ENCODE measurements at regions not wholly inside any gene's neighbourhood (a gene's known extent, or its start where the extent isn't known, plus 50 kb on each side); places are given as distances from the start of the nearest gene placed in this dataset.

DNA sequence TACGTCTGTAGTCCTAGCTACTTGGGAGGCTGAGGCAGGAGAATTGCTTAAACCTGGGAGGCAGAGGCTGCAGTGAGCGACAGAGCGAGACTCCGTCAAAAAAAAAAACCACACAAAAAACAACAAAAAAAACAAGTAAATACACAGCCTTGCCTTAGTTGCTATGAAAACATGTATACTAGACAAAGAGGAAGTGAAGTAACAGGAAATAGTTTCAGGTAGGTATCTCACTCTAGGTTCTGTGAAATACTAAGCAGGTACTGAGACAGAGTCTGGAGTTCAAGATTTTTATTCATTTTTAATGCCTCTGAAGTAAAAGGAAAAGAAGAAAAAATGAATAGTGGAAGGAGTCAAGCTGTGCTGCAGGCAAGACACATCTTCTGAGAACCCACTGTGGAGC, 687.9 kb upstream of the RGMB start:
- DNase-seq, result no peak

DNA sequence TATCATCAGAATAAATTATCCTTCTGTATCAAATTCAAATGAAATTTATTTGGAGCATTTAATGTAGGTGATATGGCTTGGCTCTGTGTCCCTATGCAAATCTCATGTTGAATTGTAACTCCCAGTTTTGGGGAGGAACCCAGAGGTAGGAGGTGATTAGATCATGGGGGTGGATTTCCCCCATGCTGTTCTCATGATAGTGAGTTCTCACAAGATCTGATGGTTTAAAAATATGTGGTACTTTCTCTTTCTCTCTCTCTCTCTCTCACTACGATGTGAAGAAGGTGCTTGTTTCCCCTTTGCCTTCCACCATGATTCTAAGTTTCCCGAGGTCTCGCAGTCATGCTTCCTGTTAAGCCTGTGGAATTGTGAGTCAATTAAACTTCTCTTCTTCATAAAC, 678.4 kb upstream of the RGMB start:
- no peak for DNase-seq

DNA sequence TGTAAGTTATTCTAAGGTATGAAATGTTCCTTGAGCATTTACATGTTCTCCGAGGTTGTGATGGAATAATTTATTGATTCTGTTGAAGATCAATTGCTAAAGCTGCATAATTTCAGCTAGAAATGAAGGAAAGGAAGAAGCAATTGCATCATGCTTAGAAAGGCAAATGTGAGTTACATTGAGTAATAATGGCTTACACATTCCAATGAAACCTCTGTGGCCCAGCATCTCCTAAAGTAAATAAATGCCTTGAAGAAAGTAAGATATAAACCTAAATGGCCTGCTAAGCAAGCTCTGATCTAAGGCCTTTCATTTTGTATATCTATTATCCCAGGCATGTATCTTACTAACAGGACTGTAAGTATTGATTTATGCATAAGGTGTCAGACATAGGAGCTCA, 677.3 kb upstream of the RGMB start:
- DNase-seq, result no peak

DNA sequence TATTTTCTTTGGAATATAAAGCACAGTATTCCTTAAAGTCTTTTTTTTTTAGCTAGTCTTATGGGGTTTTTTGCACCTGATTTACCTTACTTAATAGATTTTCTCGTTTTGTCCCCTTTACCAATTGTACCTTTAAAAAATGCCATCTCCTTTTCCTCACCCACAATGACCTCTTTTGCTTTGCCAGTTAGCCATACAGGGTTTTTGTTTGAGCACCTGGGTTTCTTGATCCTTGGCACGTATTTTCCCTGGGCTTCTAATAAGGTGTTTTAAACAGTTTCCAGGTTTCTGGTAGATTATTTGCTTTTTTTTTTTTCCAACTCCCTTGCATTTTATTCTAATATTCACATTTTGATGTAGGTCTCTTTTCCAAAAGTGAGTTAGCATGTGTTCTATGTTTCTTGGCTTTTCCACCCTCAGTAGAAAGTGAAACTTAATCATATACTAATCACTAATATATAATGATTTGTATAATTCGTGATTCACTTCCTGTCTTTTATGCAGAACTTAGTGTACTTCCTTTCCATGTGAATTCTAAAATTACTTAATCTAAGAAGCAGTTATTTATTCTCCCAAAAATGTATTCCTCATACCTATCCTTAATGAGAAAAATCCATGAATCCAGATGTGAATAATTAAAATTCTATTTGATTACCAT, 673.9 kb upstream of the RGMB start:
- DNase-seq, result no peak

DNA sequence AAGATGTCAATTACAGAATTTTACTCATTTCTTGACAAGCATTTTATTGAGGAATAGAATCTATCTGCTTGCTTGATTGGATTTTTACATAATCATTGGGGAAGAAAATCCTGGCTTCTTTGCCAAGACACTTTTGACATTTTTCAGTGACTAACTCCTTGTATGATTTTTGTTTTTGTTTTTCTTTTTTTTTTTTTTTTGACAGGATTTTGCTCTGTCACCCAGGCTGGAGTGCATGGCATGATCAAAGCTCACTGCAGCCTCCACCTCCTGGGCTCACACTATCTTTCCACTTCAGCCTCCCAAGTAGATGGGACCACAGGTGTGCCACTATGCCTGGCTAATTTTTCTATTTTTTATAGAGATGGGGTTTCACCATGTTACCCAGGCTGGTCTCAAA, 672.3 kb upstream of the RGMB start:
- no peak for DNase-seq

DNA sequence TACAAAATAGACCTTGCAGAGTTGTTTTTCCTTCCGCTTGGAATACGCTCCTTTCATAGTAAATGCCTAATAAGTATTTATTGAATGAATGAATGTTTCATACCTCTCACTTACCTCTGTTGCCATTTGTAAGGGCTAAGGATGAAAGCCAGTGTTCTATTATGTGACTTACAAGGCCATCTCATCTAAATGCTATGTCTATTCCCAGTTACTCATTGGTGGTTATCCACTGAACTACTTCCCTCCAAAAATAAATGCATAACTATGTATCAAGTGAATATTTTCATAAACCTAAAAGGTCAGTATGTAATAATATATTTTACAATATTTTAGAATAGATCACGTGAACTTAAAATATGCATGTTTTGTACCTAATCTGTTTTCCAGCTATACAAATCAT, 670.5 kb upstream of the RGMB start:
- DNase-seq, result no peak

DNA sequence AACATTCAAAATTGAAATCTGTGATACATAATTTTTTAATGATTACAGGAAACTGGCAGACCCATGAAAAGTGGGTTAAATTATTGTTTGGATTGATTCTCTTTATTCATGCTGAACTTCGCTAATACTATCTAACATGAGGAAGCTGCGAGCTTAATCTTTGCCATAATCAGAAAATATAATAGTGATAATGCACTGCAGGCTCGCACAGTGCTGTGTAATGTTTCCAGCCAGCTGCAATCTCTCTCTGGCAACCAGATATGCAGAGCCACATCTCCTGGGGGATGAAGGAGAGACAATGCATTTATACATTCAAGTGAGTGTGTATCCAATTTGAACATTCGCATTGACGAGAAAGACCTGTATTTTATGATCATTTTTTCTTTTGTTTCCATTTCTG, 669.7 kb upstream of the RGMB start:
- no peak for DNase-seq

DNA sequence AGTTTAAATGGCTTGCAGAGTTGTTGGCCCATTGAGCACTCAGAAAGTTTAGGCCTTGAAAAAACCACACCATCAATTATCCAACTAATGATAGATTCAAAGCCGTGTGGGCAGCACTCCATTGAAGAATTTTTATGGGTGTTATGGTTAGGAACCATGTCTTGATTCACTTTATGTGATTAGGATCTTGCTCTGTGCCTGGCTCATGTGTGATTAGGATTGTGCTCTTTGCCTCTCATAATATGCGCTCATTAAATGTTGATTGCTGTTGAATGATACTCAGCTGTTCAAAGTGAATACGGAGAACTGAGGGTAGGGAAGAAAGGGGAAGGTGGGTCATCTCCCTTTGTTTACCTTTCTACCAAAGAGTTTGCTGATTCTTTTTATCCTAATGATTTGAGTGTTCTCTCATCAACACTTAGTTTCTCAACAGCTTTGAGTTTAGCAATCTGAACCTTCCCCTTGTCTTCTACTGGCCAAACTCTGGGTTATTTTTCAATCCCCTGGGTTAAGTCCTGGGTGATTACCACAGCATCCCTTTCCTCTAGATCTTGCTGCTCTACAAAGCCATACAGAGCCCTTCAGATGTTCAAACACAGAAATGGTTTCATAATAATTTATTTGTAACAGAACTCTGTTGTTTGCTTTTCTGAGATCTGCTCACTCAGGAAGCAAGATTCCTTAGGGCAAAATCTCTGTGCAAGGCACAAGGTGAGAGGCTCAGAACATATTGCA, 668.8 kb upstream of the RGMB start:
- no peak for DNase-seq

DNA sequence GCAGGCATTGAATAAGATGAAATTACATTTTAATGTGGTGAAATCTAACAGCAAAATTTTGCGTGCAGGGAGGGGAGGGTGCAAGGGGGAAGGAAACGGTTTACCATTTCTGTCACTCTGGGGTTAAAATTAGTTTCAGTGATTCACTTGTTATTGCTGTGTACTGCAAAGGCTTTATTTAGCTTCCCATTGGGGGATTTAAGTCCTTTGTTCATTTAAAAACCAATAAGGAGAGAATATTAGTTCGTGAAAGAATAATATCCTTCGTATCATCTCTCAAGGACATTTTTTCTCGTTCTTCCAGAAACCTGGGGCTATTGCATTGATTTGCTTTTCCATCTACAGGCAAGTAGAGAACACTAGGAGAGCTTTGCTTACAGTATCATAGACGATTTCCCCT, 667.8 kb upstream of the RGMB start:
- DNase-seq, result no peak

DNA sequence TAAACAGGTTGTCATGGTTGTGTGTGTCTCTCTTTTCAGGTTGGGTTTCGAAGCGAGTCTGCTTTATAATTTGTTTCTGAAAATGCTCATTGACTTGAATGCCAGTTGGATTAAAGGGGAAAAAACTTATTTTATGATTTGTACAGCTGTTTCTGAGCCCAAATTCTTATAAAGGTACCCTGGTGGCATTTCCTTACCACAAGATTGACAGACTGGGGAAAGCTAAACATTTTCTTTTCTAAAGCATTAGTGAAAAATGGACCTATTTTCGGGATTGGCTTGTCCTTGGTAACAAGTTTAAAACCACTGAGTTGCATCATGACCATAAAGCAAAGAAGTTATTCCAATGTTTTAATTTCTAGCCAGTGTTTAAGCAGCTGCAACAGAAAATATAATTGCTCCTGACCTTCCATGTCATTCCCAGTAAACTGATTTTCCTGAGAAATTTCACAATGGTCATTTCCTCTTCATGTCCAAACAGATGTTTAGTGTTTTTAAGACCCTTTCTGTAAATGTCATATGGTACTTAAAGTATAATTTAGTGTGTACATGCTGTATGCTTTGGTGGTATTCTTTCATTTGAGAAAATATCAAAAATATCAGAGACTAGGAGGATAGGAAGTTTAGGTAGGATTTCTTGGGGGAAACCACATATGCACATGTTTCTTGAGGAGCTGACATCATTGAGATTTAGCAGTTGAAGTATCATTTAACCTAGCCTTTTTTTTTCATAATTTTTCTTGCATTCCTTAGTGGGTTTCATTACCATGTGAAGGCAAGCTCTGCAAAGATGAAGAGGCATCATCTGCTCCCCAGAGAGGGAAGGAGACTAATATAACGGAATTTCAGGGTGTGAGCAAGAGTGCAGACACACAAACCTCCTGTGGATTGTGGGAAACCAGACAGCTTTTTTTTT, 667.1 kb upstream of the RGMB start:
- DNase-seq, result no peak

DNA sequence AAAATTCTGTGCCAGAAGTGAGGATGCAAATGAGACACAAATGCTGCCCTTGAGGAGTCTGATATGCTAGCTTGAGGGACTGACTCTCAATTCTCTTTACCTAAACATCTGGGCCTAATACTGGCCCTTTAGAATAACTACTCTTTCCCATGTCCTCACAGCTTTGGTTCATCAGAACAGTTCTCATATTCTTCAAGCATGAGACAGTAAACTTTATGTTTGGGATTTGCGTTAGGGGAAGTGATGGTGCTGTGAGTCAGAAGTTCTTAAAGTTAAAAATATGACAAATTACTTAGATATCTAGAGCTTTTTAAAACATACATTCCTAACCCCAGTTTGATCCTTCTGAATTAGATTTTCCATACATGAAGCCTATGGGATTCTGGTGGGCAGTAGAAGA, 665.0 kb upstream of the RGMB start:
- DNase-seq, result no peak

DNA sequence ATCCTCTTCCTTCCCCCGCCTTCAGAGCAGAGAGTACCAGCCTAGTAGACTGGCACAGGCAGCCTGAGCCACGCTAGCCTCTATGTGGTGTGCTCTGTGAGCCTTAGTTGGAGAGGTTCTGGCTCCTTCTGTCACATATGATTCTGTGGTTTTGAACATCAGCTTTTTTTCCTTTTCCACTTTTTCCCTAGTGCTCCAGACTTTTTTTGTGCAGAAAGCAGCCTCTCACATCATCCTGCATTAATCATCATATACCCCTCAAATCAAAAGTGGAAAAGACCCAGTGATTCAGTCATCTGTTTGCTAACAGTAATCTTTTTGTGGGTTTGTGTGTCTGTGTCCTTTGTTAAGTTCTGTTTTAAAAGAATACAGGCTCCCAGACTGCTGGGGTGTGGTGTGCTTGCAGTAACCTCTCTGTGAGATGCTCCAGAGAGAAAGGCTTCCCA, 663.9 kb upstream of the RGMB start:
- DNase-seq, result no peak

DNA sequence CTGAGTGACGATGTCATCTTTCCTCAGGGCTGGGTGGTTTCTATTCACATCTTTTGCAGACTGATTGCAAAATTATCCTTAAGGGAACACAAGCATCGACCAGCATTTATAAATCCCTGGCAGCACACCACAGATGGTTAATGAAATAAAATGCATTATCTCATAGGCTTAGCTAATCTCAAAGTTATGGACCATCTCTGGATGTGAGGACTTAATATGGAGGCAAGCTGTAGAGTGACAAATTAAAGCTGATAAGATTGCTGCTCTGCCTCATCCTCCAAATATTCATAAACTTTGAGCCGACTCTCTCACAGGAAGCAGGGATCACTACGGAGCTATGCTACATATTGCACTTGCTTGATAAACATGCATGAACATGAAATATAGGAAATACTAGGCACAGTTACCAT, 663.2 kb upstream of the RGMB start:
- no peak for DNase-seq

DNA sequence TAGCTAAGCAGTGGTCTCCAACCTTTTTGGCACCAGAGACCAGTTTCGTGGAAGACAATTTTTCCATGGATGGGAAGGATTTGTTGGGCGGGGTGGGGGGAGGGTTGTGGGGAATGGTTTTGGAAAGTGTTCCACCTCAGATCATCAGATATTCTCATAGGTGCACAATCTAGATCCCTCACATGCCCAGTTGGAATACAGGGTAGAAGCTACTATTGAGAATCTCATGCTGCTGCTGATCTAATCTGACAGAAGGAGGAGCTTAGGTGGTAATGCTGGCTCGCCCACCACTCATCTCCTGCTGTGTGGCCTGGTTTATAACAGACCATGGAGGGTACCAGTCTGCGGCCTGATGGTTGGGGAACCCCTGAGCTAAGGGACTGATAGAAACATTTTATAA, 662.7 kb upstream of the RGMB start:
- no peak for DNase-seq

DNA sequence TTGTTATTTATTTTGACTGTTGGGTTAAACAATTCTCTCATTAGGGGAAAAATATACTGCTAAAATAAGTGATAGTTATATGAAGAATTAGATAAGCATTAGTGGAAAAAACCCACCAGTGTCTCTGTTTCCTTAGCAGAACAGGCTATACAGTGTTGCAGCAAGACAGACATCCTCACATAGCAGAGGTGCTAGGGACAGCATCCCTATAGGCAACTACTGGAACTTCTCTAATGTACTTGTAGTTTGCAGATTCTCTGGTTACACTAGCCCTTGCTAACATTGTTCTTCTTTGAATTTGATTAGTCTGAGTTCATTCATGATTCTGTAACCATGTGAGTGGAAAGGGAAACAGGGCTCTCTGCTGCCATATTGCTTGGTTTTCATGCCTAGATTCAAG, 661.8 kb upstream of the RGMB start:
- DNase-seq, result no peak

DNA sequence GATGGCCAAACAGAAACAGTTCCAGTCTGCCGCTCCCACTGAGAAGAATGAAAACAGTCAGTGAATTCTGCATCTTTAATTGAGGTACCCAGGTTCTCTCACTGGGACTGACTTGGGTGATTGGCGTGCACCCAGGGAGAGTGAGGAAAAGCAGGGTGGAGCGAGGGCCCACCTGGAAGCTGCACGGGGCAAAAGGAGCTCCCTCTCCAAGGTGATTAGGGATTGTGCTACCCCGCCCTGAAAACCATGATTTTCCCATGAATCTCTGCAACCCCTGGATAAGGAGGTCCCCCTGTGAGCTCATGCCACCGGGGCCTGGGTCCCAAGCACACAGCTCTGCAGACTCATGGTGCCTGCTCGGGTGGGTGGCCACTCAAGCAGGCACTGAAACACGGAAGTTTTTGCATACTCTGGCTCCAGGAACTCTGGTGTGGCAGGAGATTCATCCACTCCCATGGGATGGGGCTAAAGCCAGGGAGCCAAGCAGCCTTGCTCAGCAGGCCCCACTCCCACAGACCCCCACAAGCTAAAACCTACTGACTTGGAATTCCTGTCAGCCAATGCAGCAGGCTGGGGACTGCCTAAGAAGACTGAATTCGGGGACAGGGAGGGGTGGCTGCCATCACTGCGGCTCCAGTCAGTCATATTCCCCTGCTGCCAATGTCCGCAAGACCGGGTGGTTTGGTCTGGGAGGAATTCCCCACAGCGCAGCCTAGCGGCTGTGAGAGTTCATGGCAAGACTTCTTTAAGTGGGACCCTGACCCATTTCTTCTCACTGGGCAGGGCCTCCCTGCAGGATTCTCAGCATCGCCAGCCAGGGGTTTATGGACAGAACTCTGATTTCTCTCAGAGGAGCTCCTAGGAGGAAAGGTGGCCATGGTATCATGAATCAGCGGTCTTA, 652.2 kb upstream of the RGMB start:
- DNase-seq, result no peak

DNA sequence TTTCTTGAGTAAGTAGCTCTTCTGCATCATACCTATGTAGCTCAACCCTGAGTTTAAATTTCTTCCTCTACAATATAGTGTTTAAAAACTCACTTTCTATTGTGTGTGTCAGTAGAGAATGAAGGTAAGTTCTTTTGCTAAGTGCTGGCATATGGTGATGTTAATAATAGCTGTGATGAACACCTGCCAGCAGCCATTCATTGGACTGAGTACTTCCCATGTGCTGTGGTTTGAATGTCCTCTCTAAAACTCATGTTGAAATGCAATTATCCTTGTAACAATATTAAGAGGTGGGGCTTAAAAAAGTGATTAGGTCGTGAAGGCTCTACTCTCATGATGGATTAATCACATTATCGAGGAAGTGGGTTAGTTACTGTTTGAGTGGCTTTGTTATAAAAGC, 645.2 kb upstream of the RGMB start:
- DNase-seq, result no peak

DNA sequence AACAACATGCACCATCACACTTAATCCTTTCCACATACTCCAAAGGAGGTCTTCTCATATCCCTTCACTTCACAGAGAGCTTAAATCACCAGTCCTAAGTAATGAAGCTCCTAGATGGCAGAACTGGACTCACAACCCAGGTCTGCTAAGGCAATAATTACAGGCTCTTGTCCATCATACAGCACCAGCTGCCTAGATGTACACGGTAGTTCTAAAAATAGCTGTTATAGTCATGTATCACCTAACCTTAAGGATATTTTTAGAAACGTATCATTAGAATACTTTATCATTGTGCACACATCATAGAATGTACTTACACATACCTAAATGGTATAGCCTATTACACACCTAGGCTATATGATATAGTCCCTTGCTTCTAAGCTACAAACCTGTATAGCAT, 644.6 kb upstream of the RGMB start:
- no peak for DNase-seq

DNA sequence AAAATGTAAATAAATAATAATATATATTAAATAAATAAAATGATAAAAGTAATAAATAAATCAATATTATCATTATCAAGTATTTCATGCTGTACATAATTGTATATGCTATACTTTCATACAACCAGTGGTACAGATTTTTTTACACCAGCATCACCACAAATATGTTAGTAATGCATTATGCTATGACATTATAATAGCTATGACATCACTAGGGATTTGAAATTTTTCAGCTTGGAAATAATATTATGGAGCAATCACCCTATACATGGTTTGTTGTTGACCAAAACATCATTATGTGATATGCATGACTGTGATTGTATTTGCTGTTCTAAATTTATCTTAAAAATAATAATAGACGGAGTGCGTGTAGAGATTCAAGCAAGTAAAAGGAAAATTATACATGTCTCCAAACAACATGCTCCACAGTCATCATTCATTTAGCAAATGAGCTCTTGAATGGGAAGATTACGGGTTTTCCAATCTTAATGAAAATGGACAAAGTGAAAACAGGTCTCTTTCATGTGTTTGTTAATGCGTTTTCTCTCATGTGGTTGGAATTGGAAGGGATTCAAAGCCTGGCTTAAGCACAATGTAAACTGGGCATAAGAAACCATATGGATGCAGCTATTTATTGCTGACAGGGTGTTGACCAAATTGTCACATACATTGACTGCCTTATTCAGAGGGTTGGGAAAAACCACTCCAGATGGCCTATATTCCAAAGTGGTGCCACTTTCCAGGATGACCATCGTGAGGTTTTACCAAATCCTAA, 643.0 kb upstream of the RGMB start:
- no peak for DNase-seq

DNA sequence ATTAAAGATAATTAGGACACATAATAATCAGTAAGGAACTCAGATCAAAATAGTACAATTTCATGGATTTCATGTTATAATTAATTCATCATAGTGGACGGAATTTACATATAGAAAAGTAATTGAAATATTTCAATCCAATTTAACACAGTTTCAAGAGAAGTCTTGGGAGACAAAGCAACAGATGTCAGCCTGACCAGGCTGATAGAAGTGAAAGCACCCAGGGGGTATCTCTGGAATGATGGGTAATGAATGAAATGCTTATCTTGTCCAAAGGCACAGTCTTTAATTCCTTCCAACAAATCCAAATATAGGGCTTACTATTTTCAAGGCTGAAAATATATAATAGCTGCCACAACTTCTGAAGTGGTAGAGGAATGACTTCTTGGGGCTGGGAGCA, 629.3 kb upstream of the RGMB start:
- no peak for DNase-seq

DNA sequence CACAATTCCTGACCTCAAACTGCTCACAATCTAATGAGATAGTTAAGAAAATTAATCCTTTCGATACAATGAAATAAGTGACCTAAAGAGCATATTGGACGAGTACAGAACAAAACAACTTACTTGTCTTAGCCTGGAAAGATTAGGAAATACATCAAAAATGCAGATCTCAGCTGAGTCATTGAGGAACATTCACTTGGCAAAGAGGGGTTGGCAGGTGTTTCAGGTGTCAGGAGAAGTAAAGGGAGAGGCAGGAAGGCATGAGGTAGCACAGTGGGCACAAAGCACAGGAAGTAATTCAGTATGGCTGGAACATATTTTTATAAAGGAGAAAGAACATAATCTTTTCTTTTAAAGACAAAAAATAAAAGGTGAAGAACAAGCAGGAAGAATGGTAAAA, 628.8 kb upstream of the RGMB start:
- DNase-seq, result no peak

DNA sequence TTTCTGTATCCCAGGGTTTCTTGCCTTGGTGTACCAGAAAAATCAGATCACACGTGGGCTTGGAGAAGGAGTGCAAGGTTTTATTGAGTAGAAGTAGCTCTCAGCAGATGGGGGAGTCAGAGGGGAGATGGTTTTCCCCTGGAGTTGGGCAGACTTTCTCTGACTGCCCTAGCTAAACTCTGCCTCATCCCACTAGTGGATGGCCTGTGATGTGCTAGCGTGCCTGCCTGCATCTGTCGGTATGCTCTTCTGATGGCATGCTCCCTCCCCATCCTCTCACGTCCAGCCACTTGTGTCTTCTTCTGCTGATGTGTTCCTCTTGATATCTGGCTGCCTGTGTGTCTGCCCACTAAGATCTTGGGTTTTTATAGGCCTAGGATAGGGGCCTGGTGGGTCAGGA, 616.1 kb upstream of the RGMB start:
- DNase-seq, result no peak

All from activated CD4-positive, alpha-beta T cell treated with anti-CD3 and anti-CD28 coated beads, Interleukin-2, amount 50 U/mL, for 48 hours (primary cell).